Mesendoderm (in vitro differentiated cells): ENCODE measurements at regions not wholly inside any gene's neighbourhood (a gene's known extent, or its start where the extent isn't known, plus 50 kb on each side); places are given as distances from the start of the nearest gene placed in this dataset.

Source experiments
- DNase-seq: peaks from one replicate; pipeline ENCODE4 v3.0.0; 2013
- H2AK5ac ChIP-seq: 2 replicates; pipeline ENCODE4 v1.6.1; 2013; ENCODE audit warnings: low read length, inconsistent platforms
- H2BK120ac ChIP-seq: 2 replicates; pipeline ENCODE4 v1.6.1; 2013; ENCODE audit warnings: low read depth, mild to moderate bottlenecking, low read length, moderate library complexity, mixed read lengths
- H2BK15ac ChIP-seq: replicated peaks from 2 replicates; pipeline ENCODE4 v1.6.1; 2013; ENCODE audit warnings: low read depth, mild to moderate bottlenecking, moderate library complexity
- H2BK5ac ChIP-seq: 2 replicates; pipeline ENCODE4 v1.6.1; 2013; ENCODE audit warnings: low read length, inconsistent platforms
- H3K18ac ChIP-seq: 2 replicates; pipeline ENCODE4 v1.6.1; 2013; ENCODE audit warnings: mild to moderate bottlenecking, low read length, mixed read lengths
- H3K23ac ChIP-seq: one replicate; pipeline ENCODE4 v1.6.1; 2013; ENCODE audit warnings: low read length
- H3K27ac ChIP-seq: 2 replicates; pipeline ENCODE4 v1.5.1; 2013; ENCODE audit warnings: low read depth, mild to moderate bottlenecking, inconsistent platforms, low read length, moderate library complexity
- H3K27me3 ChIP-seq: 2 replicates; pipeline ENCODE4 v1.6.1; 2013; ENCODE audit warnings: low read length, control low read depth, mild to moderate bottlenecking, inconsistent platforms; ENCODE audit not compliant: insufficient read depth, poor library complexity
- H3K36me3 ChIP-seq: 2 replicates; pipeline ENCODE4 v1.6.1; 2013; ENCODE audit warnings: low read length, inconsistent platforms; ENCODE audit not compliant: control insufficient read depth, insufficient read depth
- H3K4ac ChIP-seq: one replicate; pipeline ENCODE4 v1.6.1; 2013; ENCODE audit warnings: low read depth, mild to moderate bottlenecking, low read length, moderate library complexity
- H3K4me1 ChIP-seq: 2 replicates; pipeline ENCODE4 v1.6.1; 2013; ENCODE audit warnings: low read depth, low read length, inconsistent platforms; ENCODE audit not compliant: control insufficient read depth
- H3K4me2 ChIP-seq: 2 replicates; pipeline ENCODE4 v1.6.1; 2013; ENCODE audit warnings: low read length
- H3K4me3 ChIP-seq: 2 replicates; pipeline ENCODE4 v1.5.1; 2013; ENCODE audit warnings: mild to moderate bottlenecking, low read length
- H3K56ac ChIP-seq: one replicate; pipeline ENCODE4 v1.6.1; 2013; ENCODE audit warnings: low read length
- H3K79me1 ChIP-seq: 2 replicates; pipeline ENCODE4 v1.6.1; 2013; ENCODE audit warnings: low read length, inconsistent platforms
- H3K79me2 ChIP-seq: 2 replicates; pipeline ENCODE4 v1.6.1; 2013; ENCODE audit warnings: mild to moderate bottlenecking, low read length; ENCODE audit not compliant: control insufficient read depth, insufficient read depth
- H3K9ac ChIP-seq: 2 replicates; pipeline ENCODE4 v1.6.1; 2013; ENCODE audit warnings: low read length, inconsistent platforms
- H4K5ac ChIP-seq: one replicate; pipeline ENCODE4 v1.6.1; 2013; ENCODE audit warnings: low read length
- H4K8ac ChIP-seq: one replicate; pipeline ENCODE4 v1.6.1; 2013; ENCODE audit warnings: low read depth, mild to moderate bottlenecking, control low read depth, low read length, moderate library complexity
- WGBS: extraction: QIAGEN DNeasy Blood & Tissue Kit; methylation state at CpG from one replicate; pipeline ENCODE4 v1.1.7; 2013; ENCODE audit warnings: low lambda C conversion rate, missing lambda C conversion rate; ENCODE audit not compliant: insufficient coverage; ENCODE audit errors: extremely low coverage; 5-methylcytosine and 5-hydroxymethylcytosine counted together

- H2BK15ac ChIP-seq: no peak overlapping the region
- no peak overlapping the region for H3K9ac ChIP-seq
- no peak for DNase-seq
- H3K79me2 ChIP-seq: no peaks in the 10 kb centered on the region
- H3K4ac ChIP-seq: no peak overlapping the region
- no peak overlapping the region for H3K4me2 ChIP-seq
- no peak overlapping the region for H3K4me3 ChIP-seq
- no peak overlapping the region for H4K8ac ChIP-seq
- no peaks in the 10 kb centered on the region for H3K36me3 ChIP-seq
- no peak overlapping the region for H2BK5ac ChIP-seq
- WGBS: no CpG with 5 or more reads among the region's 2 CpGs
- H3K56ac ChIP-seq: no peak overlapping the region
- H3K4me1 ChIP-seq: no peaks in the 10 kb centered on the region
- H3K18ac ChIP-seq: no peak overlapping the region
- no peaks in the 10 kb centered on the region for H3K79me1 ChIP-seq
- no peaks in the 10 kb centered on the region for H3K27me3 ChIP-seq
- H3K27ac ChIP-seq: no peak overlapping the region
- no peak overlapping the region for H2BK120ac ChIP-seq
- no peak overlapping the region for H3K23ac ChIP-seq
- no peak overlapping the region for H4K5ac ChIP-seq
- no peak overlapping the region for H2AK5ac ChIP-seq
These were observed 663.5 kb upstream of the GOT2 start for GRCh38 chr16:59397638-59398037.

GRCh38 chr16:59394526-59394925 is 660.4 kb upstream of the GOT2 start:
- Histone ChIP-seq H3K56ac (no peak overlapping the region), H3K18ac (no peak overlapping the region), H2BK120ac (no peak overlapping the region), H4K8ac (no peak overlapping the region), H3K4me2 (no peak overlapping the region), H2AK5ac (no peak overlapping the region), H3K79me2 (no peaks in the 10 kb centered on the region), H3K4me3 (no peak overlapping the region), H3K23ac (no peak overlapping the region), H3K4ac (no peak overlapping the region), H3K79me1 (no peaks in the 10 kb centered on the region), H2BK15ac (no peak overlapping the region), H2BK5ac (no peak overlapping the region), H3K9ac (no peak overlapping the region), H3K27me3 (no peaks in the 10 kb centered on the region), H3K36me3 (no peaks in the 10 kb centered on the region), H4K5ac (no peak overlapping the region), H3K27ac (no peak overlapping the region), H3K4me1 (no peaks in the 10 kb centered on the region)
- no peak for DNase-seq

GRCh38 chr16:59392911-59393310 is 658.8 kb upstream of the GOT2 start:
- no peaks in the 10 kb centered on the region for H3K79me1 ChIP-seq
- no peak overlapping the region for H3K23ac ChIP-seq
- H3K4ac ChIP-seq: no peak overlapping the region
- H3K4me2 ChIP-seq: no peak overlapping the region
- H3K18ac ChIP-seq: no peak overlapping the region
- no peak overlapping the region for H2BK5ac ChIP-seq
- no peak overlapping the region for H3K27ac ChIP-seq
- no peak overlapping the region for H2BK15ac ChIP-seq
- H3K27me3 ChIP-seq: no peaks in the 10 kb centered on the region
- H2AK5ac ChIP-seq: no peak overlapping the region
- DNase-seq: no peak
- H2BK120ac ChIP-seq: no peak overlapping the region
- H3K4me3 ChIP-seq: no peak overlapping the region
- H3K79me2 ChIP-seq: no peaks in the 10 kb centered on the region
- H3K36me3 ChIP-seq: no peaks in the 10 kb centered on the region
- no peaks in the 10 kb centered on the region for H3K4me1 ChIP-seq
- H4K5ac ChIP-seq: no peak overlapping the region
- no peak overlapping the region for H4K8ac ChIP-seq
- no CpG with 5 or more reads among the region's 2 CpGs for WGBS
- no peak overlapping the region for H3K56ac ChIP-seq
- no peak overlapping the region for H3K9ac ChIP-seq

- H3K36me3 ChIP-seq: no peaks in the 10 kb centered on the region
- no peak overlapping the region for H2BK15ac ChIP-seq
- no peaks in the 10 kb centered on the region for H3K79me1 ChIP-seq
- H3K4me3 ChIP-seq: no peak overlapping the region
- no peak overlapping the region for H3K4ac ChIP-seq
- WGBS: no CpG with 5 or more reads among the region's 4 CpGs
- no peak overlapping the region for H4K8ac ChIP-seq
- no peak overlapping the region for H3K18ac ChIP-seq
- no peak overlapping the region for H2AK5ac ChIP-seq
- no peak overlapping the region for H3K23ac ChIP-seq
- no peaks in the 10 kb centered on the region for H3K4me1 ChIP-seq
- H2BK5ac ChIP-seq: no peak overlapping the region
- H3K27ac ChIP-seq: no peak overlapping the region
- H3K9ac ChIP-seq: no peak overlapping the region
- DNase-seq: no peak
- no peak overlapping the region for H4K5ac ChIP-seq
- no peak overlapping the region for H3K4me2 ChIP-seq
- no peaks in the 10 kb centered on the region for H3K79me2 ChIP-seq
- no peak overlapping the region for H3K56ac ChIP-seq
- H3K27me3 ChIP-seq: no peaks in the 10 kb centered on the region
- no peak overlapping the region for H2BK120ac ChIP-seq
These were observed 657.7 kb upstream of the GOT2 start for GRCh38 chr16:59391617-59392364.

- no peak overlapping the region for H3K4me3 ChIP-seq
- peak; percentile 2 for DNase-seq
These were observed 651.8 kb upstream of the GOT2 start for GRCh38 chr16:59385959-59386358.

GRCh38 chr16:59385491-59385890 is 651.4 kb upstream of the GOT2 start:
- H3K23ac ChIP-seq: no peak overlapping the region
- no peaks in the 10 kb centered on the region for H3K79me2 ChIP-seq
- no peak overlapping the region for H4K5ac ChIP-seq
- no peak overlapping the region for H2BK5ac ChIP-seq
- H3K9ac ChIP-seq: no peak overlapping the region
- H3K4ac ChIP-seq: no peak overlapping the region
- no peak overlapping the region for H3K27ac ChIP-seq
- H3K4me3 ChIP-seq: no peak overlapping the region
- no peak for DNase-seq
- H3K27me3 ChIP-seq: no peaks in the 10 kb centered on the region
- H2BK15ac ChIP-seq: no peak overlapping the region
- no peak overlapping the region for H3K56ac ChIP-seq
- no peaks in the 10 kb centered on the region for H3K4me1 ChIP-seq
- no peaks in the 10 kb centered on the region for H3K79me1 ChIP-seq
- H3K36me3 ChIP-seq: no peaks in the 10 kb centered on the region
- no peak overlapping the region for H3K4me2 ChIP-seq
- H4K8ac ChIP-seq: no peak overlapping the region
- H2AK5ac ChIP-seq: no peak overlapping the region
- H2BK120ac ChIP-seq: no peak overlapping the region
- WGBS: no CpG with 5 or more reads among the region's 3 CpGs
- H3K18ac ChIP-seq: no peak overlapping the region

More at GRCh38 chr16:59385959-59386358, 651.8 kb upstream of the GOT2 start:
- Histone ChIP-seq H2BK120ac (no peak overlapping the region), H3K56ac (no peak overlapping the region), H4K8ac (no peak overlapping the region), H2BK15ac (no peak overlapping the region), H3K4me2 (no peak overlapping the region), H3K23ac (no peak overlapping the region), H3K4ac (no peak overlapping the region), H3K9ac (no peak overlapping the region), H3K27me3 (no peaks in the 10 kb centered on the region), H3K79me2 (no peaks in the 10 kb centered on the region), H3K18ac (no peak overlapping the region), H2AK5ac (no peak overlapping the region), H2BK5ac (no peak overlapping the region), H3K79me1 (no peaks in the 10 kb centered on the region), H3K27ac (no peak overlapping the region), H3K4me1 (no peaks in the 10 kb centered on the region), H4K5ac (no peak overlapping the region), H3K36me3 (no peaks in the 10 kb centered on the region)
- no CpG with 5 or more reads among the region's 3 CpGs for WGBS
